Ascending aorta (tissue), 2 donors: ENCODE measurements at regions not wholly inside any gene's neighbourhood (a gene's known extent, or its start where the extent isn't known, plus 50 kb on each side); places are given as distances from the start of the nearest gene placed in this dataset.
"Not testable (repeated sequence)": the region's sequence is repeated elsewhere in the genome, so short reads cannot be mapped to it uniquely, and the experiment has no call there.

ENCODE experiments used
- DNase-seq, 2 donors: peaks; one replicate each; pipeline ENCODE4 v3.0.0-alpha.2; 2019; ENCODE audit warnings: low spot score in 2 of 2
- H3K27ac ChIP-seq, 2 donors: fragments of 200-600 bp; sonication (generic); one replicate each; pipeline ENCODE4 v1.5.1; 2016 to 2017; ENCODE audit warnings: mild to moderate bottlenecking in 1 of 2
- H3K27me3 ChIP-seq: fragments of 200-600 bp; sonication (generic); one replicate; pipeline ENCODE4 v1.5.1; 2017
- H3K36me3 ChIP-seq, 2 donors: fragments of 200-600 bp; sonication (generic); one replicate each; pipeline ENCODE4 v1.5.1; 2016
- H3K4me1 ChIP-seq, 2 donors: fragments of 200-600 bp; sonication (generic); one replicate each; pipeline ENCODE4 v1.5.1; 2016 to 2017; ENCODE audit warnings: mild to moderate bottlenecking in 1 of 2
- H3K4me3 ChIP-seq, 2 donors: fragments of 200-600 bp; sonication (generic); one replicate each; pipeline ENCODE4 v1.5.1; 2016 to 2017; ENCODE audit warnings: mild to moderate bottlenecking in 1 of 2
- H3K9me3 ChIP-seq, 2 donors: fragments of 200-600 bp; sonication (generic); one replicate each; pipeline ENCODE4 v1.5.1; 2016
- intact Hi-C: fragments of 100-400 bp; cut with DNase I; formaldehyde crosslinking; loops from one replicate; pipeline ENCODE4 v1.15.1; 2023
- TF ChIP-seq, protein P1 (sequence below), 3 experiments: fragments of 200-600 bp in 2 of 3; fragments of 450-650 bp in 1 of 3; sonication (generic) in 2 of 3; IDR thresholded peaks; one replicate each; pipeline ENCODE4 v1.5.1; 2016 to 2019; ENCODE audit warnings: antibody characterized with exemption in 3 of 3, mild to moderate bottlenecking in 1 of 3, moderate library complexity in 1 of 3

DNA sequence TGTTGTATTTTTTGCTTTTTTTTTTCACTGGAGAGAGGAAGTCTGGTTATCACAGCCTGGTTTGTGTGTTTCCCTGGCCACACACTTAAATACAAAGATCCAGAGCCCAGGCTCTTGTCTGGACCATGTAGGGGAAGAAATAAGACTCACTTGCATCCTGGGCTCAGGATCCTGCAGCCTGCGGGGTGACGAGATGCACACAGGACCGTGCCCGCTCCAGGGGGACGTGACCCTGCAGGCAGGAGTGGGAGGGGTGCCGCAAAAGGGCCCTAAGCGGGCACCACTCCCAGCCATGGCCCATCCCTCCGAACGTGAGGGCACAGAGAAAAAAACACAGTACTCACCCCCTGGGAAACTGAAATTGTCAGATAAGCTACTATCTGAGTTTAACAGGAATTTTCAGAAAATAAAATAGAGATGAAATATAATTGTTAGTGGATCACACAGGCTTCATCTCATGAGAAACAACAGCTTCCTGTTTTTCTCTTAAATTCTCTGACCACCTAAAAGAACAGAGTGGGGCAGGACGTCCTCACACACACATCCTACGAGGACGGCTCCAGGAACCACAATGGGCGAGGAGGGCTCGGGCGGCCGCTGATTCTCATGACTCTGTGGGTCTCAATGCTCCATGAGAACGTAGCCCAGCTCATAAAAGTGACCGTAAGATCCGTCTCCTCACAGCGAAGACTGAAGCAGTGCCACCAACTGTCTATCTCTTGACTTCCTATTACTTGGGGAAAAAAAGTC, 142.6 kb upstream of the ALKAL2 start:
- intact Hi-C loops = no loop called here
- H3K9me3 ChIP-seq = no peaks in the 10 kb centered on the region

DNA sequence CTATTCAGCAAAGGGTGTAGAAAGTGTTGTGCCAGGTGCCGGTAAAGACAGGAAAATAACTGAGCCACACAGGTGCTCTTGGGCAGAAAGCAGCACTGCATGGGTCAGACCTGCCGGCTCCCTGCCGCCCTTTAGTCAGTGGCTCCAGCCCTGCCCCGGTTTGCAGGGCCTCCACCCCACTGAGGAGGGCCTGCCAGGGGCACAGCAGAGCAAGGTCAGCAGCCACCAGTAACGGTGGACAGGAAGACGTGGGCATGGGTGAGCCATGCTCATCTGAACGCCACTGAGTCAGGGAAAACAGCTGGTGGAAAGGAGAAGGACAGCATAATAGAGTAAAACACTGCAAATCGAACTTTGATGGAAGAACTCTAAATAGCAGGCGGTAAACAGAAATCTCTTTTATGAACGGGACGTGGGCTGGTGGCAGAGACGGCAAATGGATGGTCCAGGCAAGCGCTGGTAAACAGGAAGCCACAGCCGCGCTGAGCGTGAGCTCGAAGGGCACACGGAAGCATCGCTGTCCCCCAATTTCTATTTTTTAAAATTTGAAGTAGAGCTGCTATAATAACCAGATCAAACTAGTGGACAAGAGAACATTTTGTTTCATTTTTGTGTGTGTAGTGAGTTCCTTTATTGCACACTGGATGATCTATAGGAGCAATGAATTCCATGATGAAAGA, 141.8 kb upstream of the ALKAL2 start:
- TF ChIP-seq, protein P1, sequence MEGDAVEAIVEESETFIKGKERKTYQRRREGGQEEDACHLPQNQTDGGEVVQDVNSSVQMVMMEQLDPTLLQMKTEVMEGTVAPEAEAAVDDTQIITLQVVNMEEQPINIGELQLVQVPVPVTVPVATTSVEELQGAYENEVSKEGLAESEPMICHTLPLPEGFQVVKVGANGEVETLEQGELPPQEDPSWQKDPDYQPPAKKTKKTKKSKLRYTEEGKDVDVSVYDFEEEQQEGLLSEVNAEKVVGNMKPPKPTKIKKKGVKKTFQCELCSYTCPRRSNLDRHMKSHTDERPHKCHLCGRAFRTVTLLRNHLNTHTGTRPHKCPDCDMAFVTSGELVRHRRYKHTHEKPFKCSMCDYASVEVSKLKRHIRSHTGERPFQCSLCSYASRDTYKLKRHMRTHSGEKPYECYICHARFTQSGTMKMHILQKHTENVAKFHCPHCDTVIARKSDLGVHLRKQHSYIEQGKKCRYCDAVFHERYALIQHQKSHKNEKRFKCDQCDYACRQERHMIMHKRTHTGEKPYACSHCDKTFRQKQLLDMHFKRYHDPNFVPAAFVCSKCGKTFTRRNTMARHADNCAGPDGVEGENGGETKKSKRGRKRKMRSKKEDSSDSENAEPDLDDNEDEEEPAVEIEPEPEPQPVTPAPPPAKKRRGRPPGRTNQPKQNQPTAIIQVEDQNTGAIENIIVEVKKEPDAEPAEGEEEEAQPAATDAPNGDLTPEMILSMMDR (IDR thresholded peaks at IDR 0.05) = no peak
- no peak overlapping the region for H3K27ac ChIP-seq
- intact Hi-C loops = no loop called here
- H3K4me1 ChIP-seq = no peaks in the 10 kb centered on the region
- no peaks in the 10 kb centered on the region for H3K9me3 ChIP-seq
- no peak overlapping the region for H3K4me3 ChIP-seq
- no peaks in the 10 kb centered on the region for H3K27me3 ChIP-seq
- no peaks in the 10 kb centered on the region for H3K36me3 ChIP-seq
- DNase-seq = no peak

More for the DNA sequence above, 142.6 kb upstream of the ALKAL2 start:
- TF ChIP-seq, protein P1 (IDR thresholded peaks at IDR 0.05) = no peak
- Histone ChIP-seq H3K36me3 (no peaks in the 10 kb centered on the region), H3K4me1 (no peaks in the 10 kb centered on the region), H3K27me3 (no peaks in the 10 kb centered on the region), H3K27ac (no peak overlapping the region), H3K4me3 (no peak overlapping the region)
- DNase-seq = no peak

DNA sequence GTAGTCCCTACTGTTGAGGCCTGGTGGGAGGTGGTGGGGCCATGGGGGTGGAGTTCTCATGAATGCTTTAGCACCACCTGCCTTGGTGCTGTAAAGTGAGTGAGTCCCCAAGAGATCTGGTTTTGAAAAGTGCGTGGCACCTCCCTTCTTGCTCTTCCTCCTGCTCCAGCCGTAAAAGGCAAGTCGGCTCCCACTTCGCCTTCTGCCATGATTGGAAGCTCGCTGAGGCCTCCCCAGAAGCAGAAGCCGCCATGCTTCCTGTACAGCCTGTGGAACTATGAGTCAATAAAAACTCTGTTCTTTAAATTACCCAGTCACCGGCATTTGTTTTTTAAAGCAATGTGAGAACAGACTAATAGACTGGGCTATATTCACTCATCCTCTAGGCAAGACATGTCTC, 141.3 kb upstream of the ALKAL2 start:
- TF ChIP-seq, protein P1 (IDR thresholded peaks at IDR 0.05) = no peak
- Histone ChIP-seq H3K27me3 (no peaks in the 10 kb centered on the region), H3K4me1 (no peaks in the 10 kb centered on the region), H3K9me3 (no peaks in the 10 kb centered on the region), H3K4me3 (no peak overlapping the region), H3K36me3 (no peaks in the 10 kb centered on the region), H3K27ac (no peak overlapping the region)
- no peak for DNase-seq
- intact Hi-C loops = no loop called here

DNA sequence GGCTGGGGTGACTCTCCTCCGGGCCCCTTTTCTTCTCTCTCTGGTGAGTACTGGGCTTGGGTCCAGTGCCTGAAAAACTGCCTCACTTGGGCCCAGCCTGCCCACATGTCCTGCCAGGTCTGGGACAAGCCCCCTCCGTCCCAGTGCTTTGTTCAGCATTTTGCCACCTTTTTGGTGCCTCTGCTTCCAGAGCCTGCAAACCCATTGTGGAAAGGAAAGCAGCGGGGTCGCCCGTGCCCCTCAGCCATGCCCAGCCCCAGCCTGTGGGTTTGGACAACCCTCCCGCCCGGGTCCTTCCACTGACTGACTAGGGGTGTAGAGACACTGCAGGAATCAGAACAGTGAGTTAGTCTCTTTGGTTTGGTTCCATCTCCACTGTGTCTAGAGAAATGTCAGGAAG, 140.7 kb upstream of the ALKAL2 start:
- Histone ChIP-seq H3K27me3 (no peaks in the 10 kb centered on the region), H3K9me3 (no peaks in the 10 kb centered on the region), H3K4me3 (no peak overlapping the region), H3K27ac (no peak overlapping the region), H3K4me1 (no peaks in the 10 kb centered on the region), H3K36me3 (no peaks in the 10 kb centered on the region)
- DNase-seq = no peak
- intact Hi-C loops = no loop called here
- TF ChIP-seq, protein P1 (IDR thresholded peaks at IDR 0.05) = no peak

DNA sequence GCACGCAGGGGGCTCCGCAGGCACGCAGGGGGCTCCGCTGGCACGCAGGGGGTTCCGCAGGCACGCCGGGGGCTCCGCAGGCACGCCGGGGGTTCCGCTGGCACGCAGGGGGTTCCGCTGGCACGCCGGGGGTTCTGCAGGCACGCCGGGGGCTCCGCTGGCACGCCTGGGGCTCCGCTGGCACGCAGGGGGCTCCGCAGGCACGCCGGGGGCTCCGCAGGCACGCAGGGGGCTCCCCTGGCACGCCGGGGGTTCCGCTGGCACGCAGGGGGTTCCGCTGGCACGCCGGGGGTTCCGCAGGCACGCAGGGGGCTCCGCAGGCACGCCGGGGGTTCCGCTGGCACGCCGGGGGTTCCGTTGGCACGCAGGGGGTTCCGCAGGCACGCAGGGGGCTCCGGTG, 138.8 kb upstream of the ALKAL2 start:
- intact Hi-C loops, H3K9me3 ChIP-seq, H3K4me1 ChIP-seq, H3K4me3 ChIP-seq, H3K27ac ChIP-seq, H3K27me3 ChIP-seq, H3K36me3 ChIP-seq, DNase-seq: not testable (repeated sequence)

DNA sequence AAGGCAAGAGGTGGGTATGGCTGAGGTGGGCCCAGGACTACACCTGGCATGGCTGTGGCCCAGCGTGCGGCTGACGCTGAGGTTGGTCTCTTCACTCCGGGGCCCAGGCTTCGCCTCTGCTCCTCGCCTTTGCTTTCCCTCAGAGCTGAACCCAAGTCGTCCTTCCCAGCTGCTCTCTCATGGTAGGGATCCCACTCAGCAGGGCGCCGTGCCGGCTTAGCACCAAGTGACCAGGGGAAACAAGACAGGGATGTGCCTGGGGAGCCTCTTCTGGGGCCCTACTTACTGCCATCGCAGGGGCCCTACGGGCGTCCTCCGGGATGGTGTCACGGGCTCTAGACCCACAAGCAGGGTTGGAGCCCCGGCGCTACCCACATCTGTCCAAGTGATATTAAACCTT, 138.1 kb upstream of the ALKAL2 start:
- no peak overlapping the region for H3K27ac ChIP-seq
- TF ChIP-seq, protein P1 (IDR thresholded peaks at IDR 0.05) = no peak
- no peaks in the 10 kb centered on the region for H3K9me3 ChIP-seq
- H3K4me3 ChIP-seq = no peak overlapping the region
- intact Hi-C loops = no loop called here
- H3K36me3 ChIP-seq = no peaks in the 10 kb centered on the region
- H3K4me1 ChIP-seq = no peaks in the 10 kb centered on the region
- no peaks in the 10 kb centered on the region for H3K27me3 ChIP-seq
- DNase-seq = no peak
